Choroid plexus epithelial cell (primary cell): ENCODE measurements at regions not wholly inside any gene's neighbourhood (a gene's known extent, or its start where the extent isn't known, plus 50 kb on each side); places are given as distances from the start of the nearest gene placed in this dataset.
"Not testable (repeated sequence)": the region's sequence is repeated elsewhere in the genome, so short reads cannot be mapped to it uniquely, and the experiment has no call there.

ENCODE experiments used
- DNase-seq: peaks from one replicate; pipeline ENCODE4 v3.0.0-alpha.2; 2010; ENCODE audit warnings: low read depth
- H3K4me3 ChIP-seq: 2 replicates; pipeline ENCODE4 v1.5.1; 2011; ENCODE audit warnings: low read depth, mild to moderate bottlenecking, control low read depth, low read length, moderate library complexity
- CTCF ChIP-seq: conservative IDR thresholded peaks from 2 replicates; pipeline ENCODE4 v1.5.1; 2011; ENCODE audit warnings: low read depth, mild to moderate bottlenecking, control low read depth, inconsistent platforms, low read length, moderate library complexity

GRCh38 chr16:47817048-47817447 is 338.7 kb downstream of the ABCC12 start:
- no peak for TF ChIP-seq CTCF
- H3K4me3 ChIP-seq: no peak overlapping the region
- DNase-seq: no peak

- DNase-seq: no peak
- no peak overlapping the region for H3K4me3 ChIP-seq
- TF ChIP-seq CTCF: no peak
These were observed 339.3 kb downstream of the ABCC12 start for GRCh38 chr16:47816511-47816910.

- no peak overlapping the region for H3K4me3 ChIP-seq
- DNase-seq: peak; percentile 28
- TF ChIP-seq CTCF: no peak
These were observed 340.1 kb downstream of the ABCC12 start for GRCh38 chr16:47815655-47816054.

GRCh38 chr16:47811758-47812157 is 344.0 kb downstream of the ABCC12 start:
- H3K4me3 ChIP-seq, DNase-seq: not testable (repeated sequence)

- no peak overlapping the region for H3K4me3 ChIP-seq
- TF ChIP-seq CTCF: no peak
- DNase-seq: no peak
These were observed 345.2 kb downstream of the PHKB start for GRCh38 chr16:47806309-47806847.

GRCh38 chr16:47787696-47788095 is 326.6 kb downstream of the PHKB start:
- no peak overlapping the region for H3K4me3 ChIP-seq
- no peak for TF ChIP-seq CTCF
- DNase-seq: peak; percentile 42

GRCh38 chr16:47781673-47782072 is 320.5 kb downstream of the PHKB start:
- no peak overlapping the region for H3K4me3 ChIP-seq
- no peak for TF ChIP-seq CTCF
- no peak for DNase-seq
